GM10266 (cell line): ENCODE measurements at regions not wholly inside any gene's neighbourhood (a gene's known extent, or its start where the extent isn't known, plus 50 kb on each side); places are given as distances from the start of the nearest gene placed in this dataset.
"Not testable (repeated sequence)": the region's sequence is repeated elsewhere in the genome, so short reads cannot be mapped to it uniquely, and the experiment has no call there.

ENCODE experiments used
- DNase-seq: peaks from one replicate; pipeline ENCODE4 v3.0.0; 2012; ENCODE audit errors: extremely low spot score
- CTCF ChIP-seq: IDR thresholded peaks from 2 replicates; pipeline ENCODE4 v1.5.1; 2012; ENCODE audit warnings: mild to moderate bottlenecking, low read depth; ENCODE audit not compliant: control insufficient read depth, insufficient read depth; ENCODE audit errors: missing control alignments

- no peak for TF ChIP-seq CTCF
- DNase-seq = no peak
Measured at GRCh38 chr13:54232700-54233099, 1204.1 kb downstream of the OLFM4 start.

- no peak for DNase-seq
- no peak for TF ChIP-seq CTCF
Measured at GRCh38 chr13:54234607-54235006, 1206.0 kb downstream of the OLFM4 start.

- no peak for TF ChIP-seq CTCF
- no peak for DNase-seq
Measured at GRCh38 chr13:54241719-54242118, 1213.1 kb downstream of the OLFM4 start.

GRCh38 chr13:54248306-54248705 is 1219.7 kb downstream of the OLFM4 start:
- TF ChIP-seq CTCF = no peak

GRCh38 chr13:54261856-54262255 is 1233.2 kb downstream of the OLFM4 start:
- no peak for DNase-seq
- no peak for TF ChIP-seq CTCF

More at GRCh38 chr13:54248306-54248705, 1219.7 kb downstream of the OLFM4 start:
- DNase-seq = no peak

DNA sequence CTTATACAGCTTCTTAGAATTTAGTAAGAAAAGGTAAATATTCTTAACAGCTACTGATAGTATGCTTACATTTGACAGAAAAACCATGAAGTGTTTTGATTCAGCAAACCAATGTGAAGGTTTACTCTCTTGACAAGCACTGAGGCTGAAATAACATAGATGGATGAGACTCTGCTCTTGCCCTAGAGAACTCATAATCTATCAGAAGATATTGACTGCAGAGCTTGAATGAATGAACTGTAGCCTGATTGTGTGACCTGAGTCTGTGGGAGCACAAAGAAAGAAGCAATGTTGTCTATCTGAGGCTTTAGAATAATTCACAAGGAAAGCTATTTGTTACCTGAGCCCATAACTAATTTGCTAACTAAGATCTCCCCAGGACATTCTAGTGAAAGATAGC is 1235.3 kb downstream of the OLFM4 start:
- no peak for TF ChIP-seq CTCF
- DNase-seq = no peak

DNA sequence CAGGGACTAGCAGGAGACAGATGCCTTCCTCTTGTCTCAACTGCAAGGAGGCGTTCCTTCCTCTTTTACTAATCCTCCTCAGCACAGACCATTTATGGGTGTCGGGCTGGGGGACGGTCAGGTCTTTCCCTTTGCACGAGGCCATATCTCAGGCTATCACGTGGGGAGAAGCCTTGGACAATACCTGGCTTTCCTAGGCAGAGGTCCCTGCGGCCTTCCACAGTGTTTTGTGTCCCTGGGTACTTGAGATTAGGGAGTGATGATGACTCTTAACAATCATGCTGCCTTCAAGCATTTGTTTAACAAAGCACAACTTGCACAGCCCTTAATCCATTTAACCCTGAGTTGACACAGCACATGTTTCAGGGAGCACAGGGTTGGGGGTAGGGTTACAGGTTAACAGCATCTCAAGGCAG is 1238.6 kb downstream of the OLFM4 start:
- not testable (repeated sequence) for DNase-seq

GRCh38 chr13:54268013-54268695 is 1239.5 kb downstream of the OLFM4 start:
- DNase-seq = not testable (repeated sequence)
